GM12865 (cell line): ENCODE measurements at regions not wholly inside any gene's neighbourhood (a gene's known extent, or its start where the extent isn't known, plus 50 kb on each side); places are given as distances from the start of the nearest gene placed in this dataset.

Source experiments
- DNase-seq: peaks from one replicate; pipeline ENCODE4 v3.0.0; 2010; ENCODE audit warnings: low read depth
- H3K4me3 ChIP-seq: 2 replicates; pipeline ENCODE4 v1.5.1; 2011; ENCODE audit warnings: mild to moderate bottlenecking, low read depth, low read length, control low read depth
- TF ChIP-seq, protein P1 (sequence below): IDR thresholded peaks from 2 replicates; pipeline ENCODE4 v1.5.1; 2011; ENCODE audit warnings: low read length, control low read depth, low read depth, inconsistent platforms; ENCODE audit not compliant: insufficient read depth; ENCODE audit errors: missing control alignments

DNA sequence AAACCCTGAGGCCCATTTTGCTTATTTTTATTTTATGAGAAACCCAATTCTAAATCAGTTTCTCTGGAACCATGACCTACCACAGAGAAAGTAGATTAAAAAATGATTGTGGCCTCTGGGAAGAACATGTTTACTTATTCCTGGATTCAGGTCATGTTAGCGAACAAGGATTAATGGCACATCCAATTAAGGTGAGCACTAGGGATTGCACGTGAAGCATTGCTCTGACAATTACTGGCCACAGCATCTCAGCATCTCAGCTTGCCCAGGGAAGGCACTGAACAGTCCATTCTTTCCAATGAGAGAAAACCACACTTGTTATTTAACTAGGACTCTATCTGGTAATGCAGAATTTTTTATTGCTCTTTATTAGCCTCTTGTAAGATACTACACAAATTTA lies 119.8 kb downstream of the ZNF330 start:
- TF ChIP-seq, protein P1, sequence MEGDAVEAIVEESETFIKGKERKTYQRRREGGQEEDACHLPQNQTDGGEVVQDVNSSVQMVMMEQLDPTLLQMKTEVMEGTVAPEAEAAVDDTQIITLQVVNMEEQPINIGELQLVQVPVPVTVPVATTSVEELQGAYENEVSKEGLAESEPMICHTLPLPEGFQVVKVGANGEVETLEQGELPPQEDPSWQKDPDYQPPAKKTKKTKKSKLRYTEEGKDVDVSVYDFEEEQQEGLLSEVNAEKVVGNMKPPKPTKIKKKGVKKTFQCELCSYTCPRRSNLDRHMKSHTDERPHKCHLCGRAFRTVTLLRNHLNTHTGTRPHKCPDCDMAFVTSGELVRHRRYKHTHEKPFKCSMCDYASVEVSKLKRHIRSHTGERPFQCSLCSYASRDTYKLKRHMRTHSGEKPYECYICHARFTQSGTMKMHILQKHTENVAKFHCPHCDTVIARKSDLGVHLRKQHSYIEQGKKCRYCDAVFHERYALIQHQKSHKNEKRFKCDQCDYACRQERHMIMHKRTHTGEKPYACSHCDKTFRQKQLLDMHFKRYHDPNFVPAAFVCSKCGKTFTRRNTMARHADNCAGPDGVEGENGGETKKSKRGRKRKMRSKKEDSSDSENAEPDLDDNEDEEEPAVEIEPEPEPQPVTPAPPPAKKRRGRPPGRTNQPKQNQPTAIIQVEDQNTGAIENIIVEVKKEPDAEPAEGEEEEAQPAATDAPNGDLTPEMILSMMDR = no peak
- no peak for DNase-seq
- no peak overlapping the region for H3K4me3 ChIP-seq

GRCh38 chr4:141346144-141346543 lies 125.4 kb downstream of the ZNF330 start:
- no peak overlapping the region for H3K4me3 ChIP-seq
- TF ChIP-seq, protein P1 = peak; percentile 25
- DNase-seq = peak; percentile 49

GRCh38 chr4:141347684-141348083 lies 127.0 kb downstream of the ZNF330 start:
- DNase-seq = no peak
- TF ChIP-seq, protein P1 = no peak
- no peak overlapping the region for H3K4me3 ChIP-seq

DNA sequence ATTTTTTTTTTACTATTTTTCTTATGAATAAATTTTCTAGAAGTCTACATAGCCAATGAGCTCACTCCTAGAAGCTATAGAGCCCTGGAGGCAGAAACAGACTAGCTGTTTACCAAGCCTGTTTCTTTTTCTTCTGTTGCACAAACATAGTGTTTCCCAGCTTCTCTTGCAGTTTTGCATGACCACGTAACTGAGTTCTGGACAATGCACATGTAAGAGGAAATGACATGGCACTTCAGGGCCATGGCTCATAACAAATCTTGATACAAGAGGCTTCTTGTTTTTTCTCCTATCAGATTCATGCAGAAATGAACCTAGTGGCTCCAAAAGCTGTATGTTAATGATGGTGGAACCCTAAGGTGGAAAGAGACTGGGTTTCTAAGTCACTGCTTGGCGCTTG lies 127.4 kb downstream of the ZNF330 start:
- no peak overlapping the region for H3K4me3 ChIP-seq
- TF ChIP-seq, protein P1 = no peak
- DNase-seq = peak; percentile 54

DNA sequence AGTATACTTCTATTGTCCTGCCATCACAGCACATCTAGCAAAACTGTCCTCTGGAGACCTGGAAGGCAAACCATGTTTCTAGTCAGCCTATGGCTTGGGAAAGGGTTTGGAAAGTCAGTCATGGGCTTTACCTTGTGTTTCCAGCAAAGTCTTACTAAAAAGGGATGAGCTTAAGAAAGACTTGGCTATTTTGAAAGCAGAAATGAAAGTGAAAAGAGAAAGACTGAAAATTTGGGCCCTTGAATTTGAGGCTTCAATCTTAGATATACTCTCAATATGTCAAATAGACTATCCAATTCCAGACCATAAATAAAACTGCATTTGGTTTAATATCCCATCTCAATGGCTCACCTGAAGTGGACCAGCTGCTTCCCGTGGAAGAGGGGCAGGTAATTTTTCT lies 127.9 kb downstream of the ZNF330 start:
- TF ChIP-seq, protein P1 = no peak
- no peak overlapping the region for H3K4me3 ChIP-seq
- no peak for DNase-seq

DNA sequence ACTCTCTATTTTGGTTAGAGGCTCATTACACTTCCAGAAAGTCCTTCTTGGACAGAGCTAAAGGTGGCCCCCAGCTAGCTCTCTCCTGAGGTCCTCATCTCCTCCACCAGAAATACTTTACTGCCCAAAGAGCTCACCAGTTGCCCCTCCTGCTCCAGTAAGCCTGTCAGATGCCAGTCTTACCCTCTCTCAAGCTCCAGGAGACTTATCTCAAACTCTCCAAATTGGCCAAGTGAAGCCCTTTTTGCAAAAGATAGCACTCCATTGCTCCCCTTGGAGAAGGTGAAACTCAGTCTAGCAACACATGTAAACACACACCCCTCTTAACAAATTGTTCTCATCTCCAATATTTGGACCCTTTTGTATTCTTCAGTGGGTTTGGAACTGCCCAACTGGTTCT lies 128.5 kb downstream of the ZNF330 start:
- H3K4me3 ChIP-seq = no peak overlapping the region
- TF ChIP-seq, protein P1 = no peak
- no peak for DNase-seq

GRCh38 chr4:141350122-141350905 lies 129.6 kb downstream of the ZNF330 start:
- no peak overlapping the region for H3K4me3 ChIP-seq
- TF ChIP-seq, protein P1 = no peak
- DNase-seq = no peak
